IMR-90 (cell line): ENCODE measurements at regions not wholly inside any gene's neighbourhood (a gene's known extent, or its start where the extent isn't known, plus 50 kb on each side); places are given as distances from the start of the nearest gene placed in this dataset.

Experiments
- BHLHE40 ChIP-seq: fragments of 150-350 bp; IDR thresholded peaks from 2 replicates; pipeline ENCODE4 v1.6.1; 2016; ENCODE audit warnings: mild to moderate bottlenecking, low read depth, low read length
- CHD1 ChIP-seq: IDR thresholded peaks from 2 replicates; pipeline ENCODE4 v1.6.1; 2012; ENCODE audit warnings: low read depth, low read length, improper control_type of control experiment
- CTCF ChIP-seq: conservative IDR thresholded peaks from 2 replicates; pipeline ENCODE4 v1.5.1; 2012; ENCODE audit warnings: mild to moderate bottlenecking, low read depth, low read length, improper control_type of control experiment
- ELK1 ChIP-seq: fragments of 150-350 bp; IDR thresholded peaks from 2 replicates; pipeline ENCODE4 v1.6.1; 2016; ENCODE audit warnings: low read depth, mild to moderate bottlenecking, low read length, moderate library complexity, borderline replicate concordance
- FOS ChIP-seq: fragments of 150-350 bp; IDR thresholded peaks from 2 replicates; pipeline ENCODE4 v1.6.1; 2016; ENCODE audit warnings: low read depth, low read length
- MAFK ChIP-seq: IDR thresholded peaks from 2 replicates; pipeline ENCODE4 v1.6.1; 2012; ENCODE audit warnings: low read depth, low read length, improper control_type of control experiment
- MXI1 ChIP-seq: IDR thresholded peaks from 2 replicates; pipeline ENCODE4 v1.6.1; 2012; ENCODE audit warnings: low read depth, mild to moderate bottlenecking, low read length, moderate library complexity, borderline replicate concordance
- NFE2L2 ChIP-seq: fragments of 150-350 bp; IDR thresholded peaks from 2 replicates; pipeline ENCODE4 v1.6.1; 2016; ENCODE audit warnings: low read depth, mild to moderate bottlenecking, low read length
- POLR2A ChIP-seq: IDR thresholded peaks from 2 replicates; pipeline ENCODE4 v1.6.1; 2012; ENCODE audit warnings: mild to moderate bottlenecking, low read depth, low read length
- RAD21 ChIP-seq: IDR thresholded peaks from 2 replicates; pipeline ENCODE4 v1.6.1; 2012; ENCODE audit warnings: low read length, improper control_type of control experiment
- RCOR1 ChIP-seq: IDR thresholded peaks from 2 replicates; pipeline ENCODE4 v1.6.1; 2012; ENCODE audit warnings: mild to moderate bottlenecking, low read length, improper control_type of control experiment; ENCODE audit not compliant: insufficient replicate concordance
- RFX5 ChIP-seq: IDR thresholded peaks from 2 replicates; pipeline ENCODE4 v1.8.0; 2012; ENCODE audit warnings: low read depth, mild to moderate bottlenecking, low read length, moderate library complexity
- SMC3 ChIP-seq: fragments of 150-350 bp; IDR thresholded peaks from 2 replicates; pipeline ENCODE4 v1.6.1; 2016; ENCODE audit warnings: low read depth, mild to moderate bottlenecking, antibody characterized with exemption, low read length, moderate library complexity
- USF2 ChIP-seq: fragments of 150-350 bp; IDR thresholded peaks from 2 replicates; pipeline ENCODE4 v1.6.1; 2017; ENCODE audit warnings: mild to moderate bottlenecking, antibody characterized with exemption, low read length, low read depth

GRCh38 chr4:53813998-53814397 lies 222.7 kb upstream of the LNX1 start:
- no peak for TF ChIP-seq CTCF
- no peak for TF ChIP-seq POLR2A
- TF ChIP-seq MAFK, result no peak
- no peak for TF ChIP-seq MXI1
- TF ChIP-seq NFE2L2, result no peak
- TF ChIP-seq RAD21, result no peak
- no peak for TF ChIP-seq FOS
- no peak for TF ChIP-seq BHLHE40
- TF ChIP-seq USF2, result no peak
- TF ChIP-seq RFX5, result no peak
- no peak for TF ChIP-seq SMC3
- TF ChIP-seq CHD1, result no peak
- TF ChIP-seq ELK1, result no peak
- TF ChIP-seq RCOR1, result no peak
